Smooth muscle cell (in vitro differentiated cells): ENCODE measurements at regions not wholly inside any gene's neighbourhood (a gene's known extent, or its start where the extent isn't known, plus 50 kb on each side); places are given as distances from the start of the nearest gene placed in this dataset.

ENCODE experiments used
- DNase-seq: peaks from one replicate; lab custom pipeline; 2025; ENCODE audit not compliant: unreplicated experiment; lab: John Stamatoyannopoulos, UW
- H2AFZ ChIP-seq: fragments of 200-600 bp; sonication (generic); 2 replicates; pipeline ENCODE4 v1.6.0; 2016; ENCODE audit warnings: antibody characterized with exemption, low read depth, mild to moderate bottlenecking
- H3F3A ChIP-seq: fragments of 200-600 bp; sonication (generic); 2 replicates; pipeline ENCODE4 v1.6.0; 2017; ENCODE audit warnings: antibody characterized with exemption, low read depth
- H3K27ac ChIP-seq: fragments of 200-600 bp; sonication (generic); 2 replicates; pipeline ENCODE4 v1.5.1; 2016; ENCODE audit warnings: low read depth, mild to moderate bottlenecking
- H3K27me3 ChIP-seq: fragments of 200-600 bp; sonication (generic); 2 replicates; pipeline ENCODE4 v1.6.1; 2016; ENCODE audit warnings: low read depth, mild to moderate bottlenecking
- H3K36me3 ChIP-seq: fragments of 200-600 bp; sonication (generic); 2 replicates; pipeline ENCODE4 v1.5.1; 2016; ENCODE audit warnings: low read depth
- H3K4me1 ChIP-seq: fragments of 200-600 bp; sonication (generic); 2 replicates; pipeline ENCODE4 v1.5.1; 2016; ENCODE audit warnings: low read depth
- H3K4me2 ChIP-seq: fragments of 200-600 bp; sonication (generic); 2 replicates; pipeline ENCODE4 v1.6.0; 2016; ENCODE audit warnings: mild to moderate bottlenecking
- H3K4me3 ChIP-seq: fragments of 200-600 bp; sonication (generic); 2 replicates; pipeline ENCODE4 v1.5.1; 2016; ENCODE audit warnings: mild to moderate bottlenecking
- H3K79me2 ChIP-seq: fragments of 200-600 bp; sonication (generic); 2 replicates; pipeline ENCODE4 v1.6.0; 2016; ENCODE audit warnings: low read depth, mild to moderate bottlenecking
- H3K9ac ChIP-seq: fragments of 200-600 bp; sonication (generic); 2 replicates; pipeline ENCODE4 v1.6.0; 2016; ENCODE audit warnings: low read depth
- H3K9me3 ChIP-seq: fragments of 200-600 bp; sonication (generic); replicated peaks from 2 replicates; pipeline ENCODE4 v1.5.1; 2016; ENCODE audit warnings: low read depth
- H4K20me1 ChIP-seq: fragments of 200-600 bp; sonication (generic); 2 replicates; pipeline ENCODE4 v1.6.0; 2016; ENCODE audit warnings: low read depth
- WGBS: methylation state at CpG from one replicate; pipeline ENCODE4 v1.1.7; 2016; ENCODE audit warnings: low lambda C conversion rate; 5-methylcytosine and 5-hydroxymethylcytosine counted together
- TF ChIP-seq, protein P1 (sequence below): fragments of 200-600 bp; sonication (generic); IDR thresholded peaks from 2 replicates; pipeline ENCODE4 v1.5.1; 2017; ENCODE audit warnings: borderline replicate concordance, mild to moderate bottlenecking, antibody characterized with exemption; ENCODE audit not compliant: insufficient read depth, poor library complexity, severe bottlenecking

DNA sequence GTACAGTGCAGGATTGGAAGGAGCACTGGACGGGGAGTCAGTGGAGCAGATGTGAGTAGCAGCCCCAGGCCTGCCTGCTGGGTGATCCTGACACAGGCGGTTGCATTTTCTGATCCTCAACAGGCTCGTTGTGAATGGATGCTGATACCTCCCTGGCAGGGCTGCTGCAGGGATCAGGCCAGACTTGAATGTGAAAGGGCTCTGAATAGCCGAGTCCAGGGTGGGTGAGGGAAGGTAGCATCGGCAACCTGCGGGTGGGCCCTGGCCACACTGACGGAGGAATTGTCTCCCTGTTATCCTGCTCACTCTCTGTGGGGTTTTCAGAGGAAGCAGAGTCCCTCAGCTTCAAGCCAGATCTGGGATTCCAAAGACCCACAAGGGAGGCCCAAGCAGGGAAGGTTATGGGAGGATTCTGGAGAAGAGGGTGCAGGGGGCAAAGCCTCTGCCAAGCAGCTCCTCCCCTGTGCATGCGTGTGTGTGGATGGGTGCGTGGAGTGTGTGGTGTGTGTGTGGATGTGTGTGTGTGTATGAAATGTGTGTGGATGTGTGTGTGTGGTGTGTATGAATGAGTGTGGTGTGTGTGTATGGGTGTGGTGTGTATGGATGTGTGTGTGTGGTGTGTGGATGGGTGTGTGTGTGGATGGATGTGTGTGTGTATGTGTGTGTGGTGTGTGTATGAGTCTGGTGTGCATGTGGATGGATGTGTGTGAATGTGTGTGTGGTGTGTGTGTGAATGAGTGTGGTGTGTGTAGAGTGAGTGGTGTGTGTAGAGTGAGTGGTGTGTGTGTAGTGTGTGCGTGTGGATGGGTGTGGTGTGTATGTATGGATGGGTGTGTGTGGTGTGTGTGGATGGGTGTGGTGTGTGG, 100.3 kb downstream of the UBIAD1 start:
- Histone ChIP-seq H3K36me3 (no peaks in the 10 kb centered on the region), H3K27ac (no peak overlapping the region), H3K9me3 (no peaks in the 10 kb centered on the region), H3K4me2 (no peak overlapping the region), H4K20me1 (no peaks in the 10 kb centered on the region), H3K4me3 (no peak overlapping the region), H3K27me3 (peaks cover 5% of the 10 kb centered on the region), H2AFZ (no peak overlapping the region), H3K4me1 (no peaks in the 10 kb centered on the region), H3K79me2 (no peaks in the 10 kb centered on the region), H3K9ac (no peak overlapping the region), H3F3A (no peaks in the 10 kb centered on the region)
- WGBS: 85% methylated on average over 10 of the region's 10 CpGs
- TF ChIP-seq, protein P1, sequence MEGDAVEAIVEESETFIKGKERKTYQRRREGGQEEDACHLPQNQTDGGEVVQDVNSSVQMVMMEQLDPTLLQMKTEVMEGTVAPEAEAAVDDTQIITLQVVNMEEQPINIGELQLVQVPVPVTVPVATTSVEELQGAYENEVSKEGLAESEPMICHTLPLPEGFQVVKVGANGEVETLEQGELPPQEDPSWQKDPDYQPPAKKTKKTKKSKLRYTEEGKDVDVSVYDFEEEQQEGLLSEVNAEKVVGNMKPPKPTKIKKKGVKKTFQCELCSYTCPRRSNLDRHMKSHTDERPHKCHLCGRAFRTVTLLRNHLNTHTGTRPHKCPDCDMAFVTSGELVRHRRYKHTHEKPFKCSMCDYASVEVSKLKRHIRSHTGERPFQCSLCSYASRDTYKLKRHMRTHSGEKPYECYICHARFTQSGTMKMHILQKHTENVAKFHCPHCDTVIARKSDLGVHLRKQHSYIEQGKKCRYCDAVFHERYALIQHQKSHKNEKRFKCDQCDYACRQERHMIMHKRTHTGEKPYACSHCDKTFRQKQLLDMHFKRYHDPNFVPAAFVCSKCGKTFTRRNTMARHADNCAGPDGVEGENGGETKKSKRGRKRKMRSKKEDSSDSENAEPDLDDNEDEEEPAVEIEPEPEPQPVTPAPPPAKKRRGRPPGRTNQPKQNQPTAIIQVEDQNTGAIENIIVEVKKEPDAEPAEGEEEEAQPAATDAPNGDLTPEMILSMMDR: no peak
- no peak for DNase-seq

DNA sequence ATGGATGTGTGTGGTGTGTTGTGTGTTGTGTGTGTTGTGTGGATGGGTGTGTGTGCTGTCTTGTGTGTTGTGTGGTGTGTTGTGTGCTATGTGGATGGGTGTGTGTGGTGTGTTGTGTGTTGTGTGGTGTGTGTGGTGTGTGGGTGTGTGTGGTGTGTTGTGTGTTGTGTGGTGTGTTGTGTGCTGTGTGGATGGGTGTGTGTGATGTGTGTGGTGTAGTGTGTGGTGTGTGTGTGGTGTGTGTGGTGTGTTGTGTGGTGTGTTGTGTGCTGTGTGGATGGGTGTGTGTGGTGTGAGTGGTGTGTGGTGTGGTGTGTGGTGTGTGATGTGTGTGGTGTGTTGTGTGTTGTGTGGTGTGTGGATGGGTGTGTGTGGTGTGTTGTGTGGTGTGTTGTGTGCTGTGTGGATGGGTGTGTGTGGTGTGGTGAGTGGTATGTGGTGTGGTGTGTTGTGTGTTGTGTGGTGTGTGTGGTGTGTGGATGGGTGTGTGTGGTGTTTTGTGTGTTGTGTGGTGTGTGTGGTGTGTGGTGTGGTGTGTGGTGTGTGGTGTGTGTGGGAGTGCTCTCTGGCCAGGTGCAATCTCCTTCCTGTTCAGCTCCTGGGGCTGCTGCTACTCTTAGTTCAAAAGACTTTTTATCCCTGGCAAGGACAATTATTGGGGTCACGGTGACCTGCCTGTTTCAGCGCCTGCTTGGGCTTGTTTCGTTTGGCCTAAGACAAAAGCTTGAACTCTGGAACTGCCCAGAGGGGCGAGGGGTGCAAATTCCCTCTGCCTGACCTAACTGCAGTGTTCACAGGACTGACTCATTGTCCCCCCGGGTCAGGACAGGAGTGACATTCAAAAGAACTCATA, 101.1 kb downstream of the UBIAD1 start:
- H3K4me1 ChIP-seq: no peaks in the 10 kb centered on the region
- H3K9me3 ChIP-seq: no peaks in the 10 kb centered on the region
- H3K9ac ChIP-seq: no peak overlapping the region
- no peaks in the 10 kb centered on the region for H3K79me2 ChIP-seq
- H3K27ac ChIP-seq: no peak overlapping the region
- peaks cover 5% of the 10 kb centered on the region for H3K27me3 ChIP-seq
- no peak overlapping the region for H3K4me2 ChIP-seq
- TF ChIP-seq, protein P1: no peak
- no peaks in the 10 kb centered on the region for H3F3A ChIP-seq
- no peaks in the 10 kb centered on the region for H3K36me3 ChIP-seq
- DNase-seq: no peak
- H3K4me3 ChIP-seq: no peak overlapping the region
- WGBS: 62% methylated on average over 5 of the region's 5 CpGs
- H2AFZ ChIP-seq: no peak overlapping the region
- no peaks in the 10 kb centered on the region for H4K20me1 ChIP-seq

DNA sequence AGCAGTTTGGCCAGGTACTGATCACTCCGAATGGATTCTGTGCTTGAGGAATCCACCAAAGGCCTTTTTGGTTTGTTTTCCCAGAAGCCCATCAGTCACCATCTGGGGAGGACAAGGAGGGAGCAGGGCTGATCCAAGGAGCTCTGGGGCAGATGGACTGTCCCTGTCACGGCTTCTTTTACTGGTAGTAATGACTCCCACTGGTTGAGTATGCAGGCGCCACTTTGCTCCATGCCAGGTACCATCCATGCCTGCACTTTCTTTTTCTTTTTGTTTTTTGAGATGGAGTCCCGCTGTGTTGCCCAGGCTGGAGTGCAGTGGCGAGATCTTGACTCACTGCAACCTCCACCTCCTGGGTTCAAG, 101.7 kb downstream of the UBIAD1 start:
- Histone ChIP-seq H4K20me1 (no peaks in the 10 kb centered on the region), H3K4me2 (no peak overlapping the region), H3K4me3 (no peak overlapping the region), H3K27ac (no peak overlapping the region), H3K79me2 (no peaks in the 10 kb centered on the region), H2AFZ (no peak overlapping the region), H3K36me3 (no peaks in the 10 kb centered on the region), H3F3A (no peaks in the 10 kb centered on the region), H3K4me1 (no peaks in the 10 kb centered on the region), H3K9me3 (no peaks in the 10 kb centered on the region), H3K9ac (no peak overlapping the region), H3K27me3 (peaks cover 5% of the 10 kb centered on the region)
- no peak for DNase-seq
- TF ChIP-seq, protein P1: no peak
- WGBS: 83% methylated on average over 5 of the region's 5 CpGs
